GM23248 (cell line): ENCODE measurements at regions not wholly inside any gene's neighbourhood (a gene's known extent, or its start where the extent isn't known, plus 50 kb on each side); places are given as distances from the start of the nearest gene placed in this dataset.

ENCODE experiments used
- DNase-seq: peaks from one replicate; pipeline ENCODE4 v3.0.0-alpha.2; 2015
- H2AFZ ChIP-seq: fragments of 200-600 bp; sonication (generic); 2 replicates; pipeline ENCODE4 v1.6.1; 2016; ENCODE audit warnings: antibody characterized with exemption
- H3F3A ChIP-seq: fragments of 200-600 bp; sonication (generic); 2 replicates; pipeline ENCODE4 v1.6.1; 2016; ENCODE audit warnings: mild to moderate bottlenecking, antibody characterized with exemption, mixed run types; ENCODE audit not compliant: insufficient read depth
- H3K27ac ChIP-seq: fragments of 200-600 bp; sonication (generic); 2 replicates; pipeline ENCODE4 v1.5.1; 2016; ENCODE audit warnings: mild to moderate bottlenecking
- H3K27me3 ChIP-seq: fragments of 200-600 bp; sonication (generic); replicated peaks from 2 replicates; pipeline ENCODE4 v1.6.1; 2016; ENCODE audit warnings: mild to moderate bottlenecking; ENCODE audit not compliant: insufficient read depth
- H3K36me3 ChIP-seq: fragments of 200-600 bp; sonication (generic); 2 replicates; pipeline ENCODE4 v1.6.1; 2016; ENCODE audit warnings: low read depth, mild to moderate bottlenecking
- H3K4me1 ChIP-seq: fragments of 200-600 bp; sonication (generic); 2 replicates; pipeline ENCODE4 v1.6.1; 2016; ENCODE audit warnings: mild to moderate bottlenecking; ENCODE audit not compliant: insufficient read depth
- H3K4me2 ChIP-seq: fragments of 200-600 bp; sonication (generic); one replicate; pipeline ENCODE4 v1.6.1; 2016; ENCODE audit warnings: mild to moderate bottlenecking; ENCODE audit not compliant: unreplicated experiment
- H3K4me3 ChIP-seq: fragments of 200-600 bp; sonication (generic); 2 replicates; pipeline ENCODE4 v1.5.1; 2016; ENCODE audit warnings: mild to moderate bottlenecking
- H3K79me2 ChIP-seq: fragments of 200-600 bp; sonication (generic); 2 replicates; pipeline ENCODE4 v1.6.1; 2016; ENCODE audit warnings: mild to moderate bottlenecking; ENCODE audit not compliant: insufficient read depth
- H3K9ac ChIP-seq: fragments of 200-600 bp; sonication (generic); 2 replicates; pipeline ENCODE4 v1.6.1; 2016; ENCODE audit warnings: mild to moderate bottlenecking
- H3K9me2 ChIP-seq: fragments of 200-600 bp; sonication (generic); 2 replicates; pipeline ENCODE4 v1.6.1; 2016; ENCODE audit warnings: mixed run types, mild to moderate bottlenecking, moderate library complexity; ENCODE audit not compliant: insufficient read depth
- H3K9me3 ChIP-seq: fragments of 200-600 bp; sonication (generic); one replicate; pipeline ENCODE4 v1.6.1; 2017; ENCODE audit warnings: low read depth
- H4K20me1 ChIP-seq: fragments of 200-600 bp; sonication (generic); 2 replicates; pipeline ENCODE4 v1.6.0; 2016; ENCODE audit not compliant: insufficient read depth
- EZH2 ChIP-seq: fragments of 200-600 bp; sonication (generic); IDR thresholded peaks from 2 replicates; pipeline ENCODE4 v1.6.1; 2018; ENCODE audit warnings: antibody characterized with exemption, mild to moderate bottlenecking; ENCODE audit not compliant: insufficient read depth, poor library complexity, severe bottlenecking
- EZH2phosphoT487 ChIP-seq: fragments of 200-600 bp; sonication (generic); IDR thresholded peaks from 2 replicates; pipeline ENCODE4 v1.6.1; 2018; ENCODE audit warnings: antibody characterized with exemption, moderate library complexity, mild to moderate bottlenecking, low read depth; ENCODE audit not compliant: insufficient read depth
- WGBS, 2 experiments: methylation state at CpG; one replicate each; pipeline ENCODE4 v1.1.6; 2015 to 2017; ENCODE audit warnings: low lambda C conversion rate in 2 of 2, low coverage in 1 of 2; ENCODE audit errors: missing lambda C conversion rate in 2 of 2; 5-methylcytosine and 5-hydroxymethylcytosine counted together
- in situ Hi-C: fragments of 300-500 bp; cut with MboI; formaldehyde crosslinking; loops from 2 replicates; pipeline ENCODE4 v1.15.0; 2020

DNA sequence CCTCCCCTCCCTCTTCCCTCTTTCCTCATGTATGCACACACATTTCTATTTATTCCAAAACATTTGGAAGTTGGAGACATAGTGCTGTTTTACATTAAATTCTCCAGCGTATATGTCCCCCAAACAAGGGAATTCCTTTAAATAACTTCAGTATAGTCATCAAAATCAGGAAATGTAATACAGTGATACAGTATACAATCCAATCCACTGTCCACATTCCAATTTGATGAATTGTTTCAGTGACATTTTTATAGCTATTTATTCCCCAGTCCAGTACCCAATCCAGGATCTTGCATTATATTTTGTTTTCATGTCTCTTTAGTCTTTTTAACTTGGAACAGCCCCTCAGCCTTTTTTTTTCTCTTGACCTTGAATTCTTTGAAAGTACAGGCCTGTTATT is 233.0 kb downstream of the DKK2 start:
- H3K4me3 ChIP-seq = no peak overlapping the region
- no peaks in the 10 kb centered on the region for H3K79me2 ChIP-seq
- H3K27me3 ChIP-seq = no peaks in the 10 kb centered on the region
- H3K4me1 ChIP-seq = peaks cover 14% of the 10 kb centered on the region
- H3F3A ChIP-seq = no peaks in the 10 kb centered on the region
- H3K9me2 ChIP-seq = no peaks in the 10 kb centered on the region; the same call in 1 of the 2 replicates
- H3K9ac ChIP-seq = no peak overlapping the region
- in situ Hi-C loops = loop anchor here (10.0 kb wide), 1 partner anchor 428 kb away; no protein-coding TSS in a partner anchor
- 26 to 44% methylated on average over 1 of the region's 1 CpG for WGBS, 2 experiments
- no peaks in the 10 kb centered on the region for H3K9me3 ChIP-seq
- DNase-seq = no peak
- no peak for TF ChIP-seq EZH2
- no peak for TF ChIP-seq EZH2phosphoT487
- H4K20me1 ChIP-seq = no peaks in the 10 kb centered on the region
- no peak overlapping the region for H3K4me2 ChIP-seq
- H3K36me3 ChIP-seq = no peaks in the 10 kb centered on the region
- no peak overlapping the region for H2AFZ ChIP-seq
- H3K27ac ChIP-seq = no peak overlapping the region

DNA sequence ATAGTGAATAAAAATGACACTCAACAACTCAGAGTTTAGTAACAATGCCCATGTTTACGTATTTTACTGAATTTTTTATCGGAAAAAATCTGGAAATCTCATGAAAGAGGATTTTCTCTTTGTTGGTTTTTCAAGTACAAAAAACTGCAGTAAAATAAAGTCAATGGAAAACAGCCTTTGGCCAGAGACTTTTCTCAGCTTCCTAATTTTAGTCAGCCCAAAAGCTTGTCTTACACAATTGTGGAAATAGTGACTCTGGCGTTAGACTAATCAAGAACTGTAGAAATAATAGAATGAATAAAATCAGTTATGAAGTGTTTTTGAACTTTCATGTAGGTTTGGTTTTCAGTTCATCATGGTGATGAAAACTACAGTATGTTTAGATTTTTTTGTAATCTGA is 234.7 kb downstream of the DKK2 start:
- Histone ChIP-seq H3K36me3 (no peaks in the 10 kb centered on the region), H3K4me1 (peaks cover 11% of the 10 kb centered on the region), H3K4me2 (no peak overlapping the region), H3K9ac (no peak overlapping the region), H3K27me3 (no peaks in the 10 kb centered on the region), H3K9me2 (no peaks in the 10 kb centered on the region; the same call in 1 of the 2 replicates), H3K79me2 (no peaks in the 10 kb centered on the region), H3K9me3 (no peaks in the 10 kb centered on the region), H3K27ac (no peak overlapping the region), H4K20me1 (no peaks in the 10 kb centered on the region), H2AFZ (no peak overlapping the region), H3K4me3 (no peak overlapping the region), H3F3A (no peaks in the 10 kb centered on the region)
- DNase-seq = peak; percentile 24
- TF ChIP-seq EZH2 (no peak), EZH2phosphoT487 (no peak)
- 28 to 36% methylated on average over 3 of the region's 3 CpGs for WGBS, 2 experiments
- in situ Hi-C loops = loop anchor here (10.0 kb wide), 1 partner anchor 427 kb away; no protein-coding TSS in a partner anchor

DNA sequence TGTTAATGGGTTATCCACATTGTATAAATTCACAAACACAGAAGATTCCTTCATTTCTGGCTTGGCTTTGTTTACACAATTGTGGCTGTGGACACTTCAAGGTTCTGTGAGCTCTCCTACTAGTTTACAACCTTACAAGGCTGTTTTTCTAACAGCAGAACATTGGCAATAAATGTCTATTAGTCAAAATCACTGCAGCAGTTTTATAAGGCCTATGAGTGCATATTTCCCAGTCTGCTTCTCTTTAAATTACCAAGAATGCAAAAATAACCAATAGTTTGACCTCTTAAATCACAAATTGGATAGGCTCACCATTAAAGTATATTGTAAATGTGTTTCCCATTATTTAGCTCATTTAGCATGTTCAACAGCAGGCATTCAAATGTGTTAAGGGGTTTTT is 239.2 kb downstream of the DKK2 start:
- H3K4me1 ChIP-seq = peaks cover 8% of the 10 kb centered on the region; the same call in 1 of the 2 replicates
- no peaks in the 10 kb centered on the region for H3K27me3 ChIP-seq
- in situ Hi-C loops = no loop called here
- no peak for DNase-seq
- H3K4me2 ChIP-seq = no peak overlapping the region
- H4K20me1 ChIP-seq = no peaks in the 10 kb centered on the region
- H2AFZ ChIP-seq = no peak overlapping the region
- TF ChIP-seq EZH2 (no peak), EZH2phosphoT487 (no peak)
- no peaks in the 10 kb centered on the region; the same call in 1 of the 2 replicates for H3K9me2 ChIP-seq
- H3K9ac ChIP-seq = no peak overlapping the region
- H3K9me3 ChIP-seq = no peaks in the 10 kb centered on the region
- no peak overlapping the region for H3K27ac ChIP-seq
- no peak overlapping the region for H3K4me3 ChIP-seq
- no peaks in the 10 kb centered on the region for H3K79me2 ChIP-seq
- H3K36me3 ChIP-seq = no peaks in the 10 kb centered on the region
- no peaks in the 10 kb centered on the region for H3F3A ChIP-seq

DNA sequence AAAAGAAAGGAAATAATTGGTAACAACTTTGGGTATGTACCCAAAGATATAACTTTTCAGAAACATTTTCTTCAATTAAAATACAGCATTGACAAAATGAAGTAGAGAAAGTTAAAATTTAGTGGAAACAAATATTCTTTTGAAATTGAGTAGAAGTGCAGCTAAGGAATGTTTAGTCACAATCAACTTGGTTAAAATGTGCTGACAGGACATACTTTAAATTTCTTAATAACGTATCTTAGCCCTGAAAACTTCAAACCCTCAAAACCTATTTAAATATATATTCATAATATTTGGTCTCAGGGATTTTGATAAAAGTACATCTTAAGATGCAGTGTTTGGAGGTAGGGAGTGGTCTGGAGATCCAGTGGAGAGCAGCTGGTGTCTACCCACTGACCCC is 240.8 kb downstream of the DKK2 start:
- Histone ChIP-seq H2AFZ (no peak overlapping the region), H3K79me2 (no peaks in the 10 kb centered on the region), H3K4me2 (no peak overlapping the region), H3K9me3 (no peaks in the 10 kb centered on the region), H3K9ac (no peak overlapping the region), H4K20me1 (no peaks in the 10 kb centered on the region), H3K4me1 (peaks cover 8% of the 10 kb centered on the region; the same call in 1 of the 2 replicates), H3F3A (no peaks in the 10 kb centered on the region), H3K27me3 (no peaks in the 10 kb centered on the region), H3K4me3 (no peak overlapping the region), H3K36me3 (no peaks in the 10 kb centered on the region), H3K9me2 (no peaks in the 10 kb centered on the region; the same call in 1 of the 2 replicates), H3K27ac (no peak overlapping the region)
- DNase-seq = peak; percentile 3
- in situ Hi-C loops = no loop called here
- TF ChIP-seq EZH2 = no peak
- no peak for TF ChIP-seq EZH2phosphoT487
- 38 to 65% methylated on average over 1 of the region's 1 CpG for WGBS, 2 experiments

DNA sequence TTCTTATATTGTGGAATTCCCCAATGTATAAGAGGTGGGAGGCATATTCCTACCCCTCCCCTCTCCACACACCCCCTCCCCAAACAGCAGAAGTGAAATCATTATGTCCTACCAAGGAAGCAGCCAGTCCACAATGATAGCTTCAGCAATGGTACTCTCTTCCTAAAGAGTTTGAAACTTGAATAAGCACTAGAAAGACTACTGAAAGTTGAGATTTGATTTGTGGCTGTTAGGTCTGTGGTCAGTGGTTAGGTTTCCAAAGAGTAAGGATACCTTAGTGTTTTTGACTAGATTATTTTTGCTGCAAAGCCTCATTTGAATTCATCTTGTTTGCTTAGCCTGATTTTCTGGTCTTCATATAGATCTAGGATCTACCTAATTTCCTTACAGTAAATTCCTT is 242.2 kb downstream of the DKK2 start:
- no peaks in the 10 kb centered on the region for H3F3A ChIP-seq
- TF ChIP-seq EZH2 (no peak), EZH2phosphoT487 (no peak)
- no peaks in the 10 kb centered on the region for H3K9me3 ChIP-seq
- H3K27me3 ChIP-seq = no peaks in the 10 kb centered on the region
- no peaks in the 10 kb centered on the region for H4K20me1 ChIP-seq
- peaks cover 8% of the 10 kb centered on the region; the same call in 1 of the 2 replicates for H3K4me1 ChIP-seq
- H3K36me3 ChIP-seq = no peaks in the 10 kb centered on the region
- no peak overlapping the region for H3K4me3 ChIP-seq
- no peak for DNase-seq
- no peak overlapping the region for H3K4me2 ChIP-seq
- no peak overlapping the region for H2AFZ ChIP-seq
- H3K27ac ChIP-seq = no peak overlapping the region
- in situ Hi-C loops = no loop called here
- no peak overlapping the region for H3K9ac ChIP-seq
- no peaks in the 10 kb centered on the region; the same call in 1 of the 2 replicates for H3K9me2 ChIP-seq
- no peaks in the 10 kb centered on the region for H3K79me2 ChIP-seq
